Mesenchymal stem cell (in vitro differentiated cells and primary cell): ENCODE measurements at regions not wholly inside any gene's neighbourhood (a gene's known extent, or its start where the extent isn't known, plus 50 kb on each side); places are given as distances from the start of the nearest gene placed in this dataset.

Experiments
- DNase-seq: peaks from one replicate; pipeline ENCODE4 v3.0.0-alpha.2; 2013
- H2AFZ ChIP-seq: one replicate; pipeline ENCODE4 v1.6.1; 2013; ENCODE audit warnings: low read depth, mild to moderate bottlenecking, control low read depth, inconsistent platforms, low read length, moderate library complexity
- H2AK5ac ChIP-seq: 2 replicates; pipeline ENCODE4 v1.6.1; 2013; ENCODE audit warnings: low read length, moderate library complexity, mild to moderate bottlenecking, inconsistent platforms; ENCODE audit not compliant: severe bottlenecking
- H2BK120ac ChIP-seq: one replicate; pipeline ENCODE4 v1.6.1; 2013; ENCODE audit warnings: low read depth, mild to moderate bottlenecking, inconsistent platforms, low read length, moderate library complexity
- H2BK12ac ChIP-seq, 2 experiments: one replicate each; pipeline ENCODE4 v1.6.1; 2013; ENCODE audit warnings: inconsistent platforms in 2 of 2, low read length in 2 of 2, mild to moderate bottlenecking in 2 of 2, moderate library complexity in 2 of 2, control low read depth in 1 of 2
- H2BK15ac ChIP-seq: one replicate; pipeline ENCODE4 v1.6.1; 2013; ENCODE audit warnings: mild to moderate bottlenecking, low read depth, inconsistent platforms; ENCODE audit not compliant: poor library complexity, severe bottlenecking
- H2BK5ac ChIP-seq: 2 replicates; pipeline ENCODE4 v1.6.1; 2013; ENCODE audit warnings: low read depth, mild to moderate bottlenecking, low read length, control low read depth, inconsistent platforms; ENCODE audit not compliant: poor library complexity, severe bottlenecking
- H3K14ac ChIP-seq, 2 experiments: one replicate each; pipeline ENCODE4 v1.6.1; 2013; ENCODE audit warnings: inconsistent platforms in 2 of 2, low read length in 2 of 2, control low read depth in 1 of 2, mild to moderate bottlenecking in 1 of 2, moderate library complexity in 1 of 2
- H3K18ac ChIP-seq, 2 experiments: one replicate each; pipeline ENCODE4 v1.6.1; 2013; ENCODE audit warnings: inconsistent platforms in 2 of 2, low read length in 2 of 2, control low read depth in 1 of 2, low read depth in 1 of 2, mild to moderate bottlenecking in 1 of 2
- H3K23ac ChIP-seq, 2 experiments: one replicate each; pipeline ENCODE4 v1.6.1; 2013; ENCODE audit warnings: inconsistent platforms in 2 of 2, low read length in 2 of 2, mild to moderate bottlenecking in 2 of 2, moderate library complexity in 2 of 2, control low read depth in 1 of 2
- H3K27ac ChIP-seq: 2 replicates; pipeline ENCODE4 v1.5.1; 2013; ENCODE audit warnings: mild to moderate bottlenecking, moderate library complexity, low read length, control low read depth, inconsistent platforms; ENCODE audit not compliant: poor library complexity, severe bottlenecking
- H3K27me3 ChIP-seq, 2 experiments: 2 replicates each; pipeline versions ENCODE4 v1.6.1 to v1.7.0; 2013; ENCODE audit warnings: low read length in 2 of 2, mild to moderate bottlenecking in 2 of 2, moderate library complexity in 2 of 2, control low read depth in 1 of 2, inconsistent platforms in 1 of 2; ENCODE audit not compliant: control insufficient read depth in 1 of 2, insufficient read depth in 1 of 2
- H3K36me3 ChIP-seq, 2 experiments: 2 replicates each; pipeline versions ENCODE4 v1.6.1 to v1.7.0; 2013; ENCODE audit warnings: low read length in 2 of 2, control low read depth in 1 of 2, inconsistent platforms in 1 of 2, low read depth in 1 of 2, mild to moderate bottlenecking in 1 of 2; ENCODE audit not compliant: insufficient read depth in 2 of 2, control insufficient read depth in 1 of 2
- H3K4ac ChIP-seq, 2 experiments: one replicate each; pipeline ENCODE4 v1.6.1; 2013; ENCODE audit warnings: inconsistent platforms in 2 of 2, low read length in 2 of 2, mild to moderate bottlenecking in 2 of 2, moderate library complexity in 2 of 2, control low read depth in 1 of 2, low read depth in 1 of 2
- H3K4me1 ChIP-seq: 2 replicates; pipeline ENCODE4 v1.6.1; 2013; ENCODE audit warnings: low read depth, low read length, control low read depth; ENCODE audit not compliant: control insufficient read depth, insufficient read depth
- H3K4me2 ChIP-seq: 2 replicates; pipeline ENCODE4 v1.6.1; 2013; ENCODE audit warnings: low read length, mild to moderate bottlenecking, inconsistent platforms; ENCODE audit not compliant: poor library complexity, severe bottlenecking
- H3K4me3 ChIP-seq, 2 experiments: 2 replicates each; pipeline versions ENCODE4 v1.5.1 to v1.7.0; 2013; ENCODE audit warnings: low read length in 2 of 2, mild to moderate bottlenecking in 2 of 2, control low read depth in 1 of 2, low read depth in 1 of 2; ENCODE audit not compliant: insufficient read depth in 1 of 2
- H3K79me1 ChIP-seq: replicated peaks from 2 replicates; pipeline ENCODE4 v1.6.1; 2013; ENCODE audit warnings: mild to moderate bottlenecking, control low read depth, low read length, inconsistent platforms; ENCODE audit not compliant: poor library complexity, severe bottlenecking
- H3K9ac ChIP-seq: 2 replicates; pipeline ENCODE4 v1.7.0; 2013; ENCODE audit warnings: mild to moderate bottlenecking, low read length, moderate library complexity
- H3K9me3 ChIP-seq: 2 replicates; pipeline ENCODE4 v1.7.0; 2013; ENCODE audit warnings: mild to moderate bottlenecking, low read length; ENCODE audit not compliant: control insufficient read depth
- H4K8ac ChIP-seq: one replicate; pipeline ENCODE4 v1.6.1; 2013; ENCODE audit warnings: inconsistent platforms, mild to moderate bottlenecking, low read length, moderate library complexity
- H4K91ac ChIP-seq: one replicate; pipeline ENCODE4 v1.6.1; 2013; ENCODE audit warnings: mild to moderate bottlenecking, low read length, inconsistent platforms
- WGBS: methylation state at CpG from one replicate; pipeline ENCODE4 v1.1.7; 2013; ENCODE audit warnings: mixed read lengths; 5-methylcytosine and 5-hydroxymethylcytosine counted together

- WGBS: 96% methylated on average over 1 of the region's 4 CpGs
- Histone ChIP-seq H3K9me3 (peaks cover 7% of the 10 kb centered on the region), H3K27me3 (peaks cover 4 to 6% of the 10 kb centered on the region in 2 experiments), H3K36me3 (no peaks in the 10 kb centered on the region), H3K4me3 (no peak overlapping the region), H3K23ac (no peak overlapping the region), H3K27ac (no peak overlapping the region), H3K79me1 (no peaks in the 10 kb centered on the region), H4K8ac (no peak overlapping the region), H4K91ac (no peak overlapping the region), H2AFZ (no peak overlapping the region), H2AK5ac (no peak overlapping the region), H2BK120ac (no peak overlapping the region), H3K4me1 (peaks cover 12% of the 10 kb centered on the region), H2BK5ac (no peak overlapping the region), H2BK15ac (no peak overlapping the region), H3K9ac (no peak overlapping the region), H3K4me2 (no peak overlapping the region), H3K4ac (no peak overlapping the region), H3K14ac (no peak overlapping the region), H3K18ac (no peak overlapping the region), H2BK12ac (no peak overlapping the region)
- no peak for DNase-seq
Measured at GRCh38 chr3:150217691-150218090, 190.4 kb upstream of the TSC22D2 start.

GRCh38 chr3:150216866-150217600, 191.1 kb upstream of the TSC22D2 start:
- Histone ChIP-seq H3K27ac (no peak overlapping the region), H3K18ac (no peak overlapping the region), H4K8ac (no peak overlapping the region), H2AK5ac (no peak overlapping the region), H4K91ac (no peak overlapping the region), H2BK12ac (peak overlapping the region in 1 of 2 experiments; percentile 10), H3K36me3 (no peaks in the 10 kb centered on the region), H3K14ac (no peak overlapping the region), H3K9me3 (peaks cover 7% of the 10 kb centered on the region), H3K4ac (no peak overlapping the region), H2BK5ac (no peak overlapping the region), H3K79me1 (no peaks in the 10 kb centered on the region), H2AFZ (no peak overlapping the region), H3K4me3 (no peak overlapping the region), H3K4me1 (peaks cover 12% of the 10 kb centered on the region), H2BK15ac (no peak overlapping the region), H3K4me2 (no peak overlapping the region), H3K27me3 (peaks cover 4 to 6% of the 10 kb centered on the region in 2 experiments), H2BK120ac (no peak overlapping the region), H3K23ac (no peak overlapping the region), H3K9ac (no peak overlapping the region)
- no peak for DNase-seq
- WGBS: 97% methylated on average over 6 of the region's 9 CpGs

- H3K4me1 ChIP-seq: peaks cover 11% of the 10 kb centered on the region
- H3K27me3 ChIP-seq: no peaks in the 10 kb centered on the region
- H3K4me3 ChIP-seq: no peak overlapping the region
- no peak overlapping the region for H3K4me2 ChIP-seq
- H3K79me1 ChIP-seq: no peaks in the 10 kb centered on the region
- H4K91ac ChIP-seq: no peak overlapping the region
- H3K36me3 ChIP-seq: no peaks in the 10 kb centered on the region
- no peak overlapping the region for H2BK12ac ChIP-seq
- H3K4ac ChIP-seq: no peak overlapping the region
- no peak overlapping the region for H2AFZ ChIP-seq
- no peak overlapping the region for H2BK5ac ChIP-seq
- H3K27ac ChIP-seq: no peak overlapping the region
- H2BK15ac ChIP-seq: no peak overlapping the region
- no peak overlapping the region for H4K8ac ChIP-seq
- no peak overlapping the region for H2BK120ac ChIP-seq
- H3K9me3 ChIP-seq: peaks cover 7% of the 10 kb centered on the region
- no peak overlapping the region for H3K14ac ChIP-seq
- H2AK5ac ChIP-seq: no peak overlapping the region
- no peak overlapping the region for H3K18ac ChIP-seq
- WGBS: 80% methylated on average over 6 of the region's 6 CpGs
- H3K23ac ChIP-seq: no peak overlapping the region
- H3K9ac ChIP-seq: no peak overlapping the region
- DNase-seq: peak; percentile 33
Measured at GRCh38 chr3:150216041-150216811, 191.9 kb upstream of the TSC22D2 start.

GRCh38 chr3:150215616-150216015, 192.5 kb upstream of the TSC22D2 start:
- Histone ChIP-seq H4K8ac (no peak overlapping the region), H3K4me3 (no peak overlapping the region), H3K9me3 (peaks cover 7% of the 10 kb centered on the region), H3K79me1 (no peaks in the 10 kb centered on the region), H3K18ac (no peak overlapping the region), H3K23ac (no peak overlapping the region), H4K91ac (no peak overlapping the region), H2BK15ac (no peak overlapping the region), H3K9ac (no peak overlapping the region), H3K4me1 (peaks cover 9% of the 10 kb centered on the region), H2AK5ac (no peak overlapping the region), H3K4ac (no peak overlapping the region), H2BK5ac (no peak overlapping the region), H2BK12ac (no peak overlapping the region), H2AFZ (no peak overlapping the region), H3K27me3 (no peaks in the 10 kb centered on the region), H2BK120ac (no peak overlapping the region), H3K36me3 (no peaks in the 10 kb centered on the region), H3K14ac (no peak overlapping the region), H3K27ac (no peak overlapping the region), H3K4me2 (no peak overlapping the region)
- WGBS: 100% methylated on average over 1 of the region's 2 CpGs
- no peak for DNase-seq
